Right lobe of liver (tissue), 6 donors: ENCODE measurements at regions not wholly inside any gene's neighbourhood (a gene's known extent, or its start where the extent isn't known, plus 50 kb on each side); places are given as distances from the start of the nearest gene placed in this dataset.

Experiments
- ATAC-seq, 4 donors: fragments of 200-7000 bp; cut with Tn5 transposase; one replicate each; pipeline ENCODE4 v1.9.1; 2020; ENCODE audit warnings: mild to moderate bottlenecking in 4 of 4, moderate library complexity in 4 of 4
- DNase-seq, 3 donors: peaks; one replicate each; pipeline ENCODE4 v3.0.0-alpha.2; 2020
- H3K27ac ChIP-seq, 3 donors: fragments of 200-600 bp; one replicate each; pipeline ENCODE4 v1.8.0; 2022
- H3K27me3 ChIP-seq, 2 donors: fragments of 200-600 bp; one replicate each; pipeline ENCODE4 v1.8.0; 2022
- H3K36me3 ChIP-seq, 4 donors: fragments of 200-600 bp; sonication (generic) in 1 of 4; one replicate each; pipeline versions ENCODE4 v1.5.1 to v1.8.0; 2017 to 2022; ENCODE audit warnings: control low read depth in 1 of 4
- H3K4me1 ChIP-seq, 4 donors: fragments of 200-600 bp; sonication (generic) in 1 of 4; one replicate each; pipeline versions ENCODE4 v1.5.1 to v1.8.0; 2017 to 2022; ENCODE audit warnings: control low read depth in 1 of 4
- H3K4me3 ChIP-seq, 3 donors: fragments of 200-600 bp; one replicate each; pipeline ENCODE4 v1.8.0; 2022
- H3K9me3 ChIP-seq, 4 donors: fragments of 200-600 bp; sonication (generic) in 1 of 4; one replicate each; pipeline versions ENCODE4 v1.5.1 to v1.8.0; 2017 to 2022; ENCODE audit warnings: control low read depth in 1 of 4
- CTCF ChIP-seq, 4 donors: fragments of 200-600 bp in 3 of 4; fragments of 450-650 bp in 1 of 4; IDR thresholded peaks; one replicate each; pipeline versions ENCODE4 v1.5.1 to v1.8.0; 2016 to 2022; ENCODE audit warnings: antibody characterized with exemption in 4 of 4, mild to moderate bottlenecking in 2 of 4
- POLR2A ChIP-seq: fragments of 450-650 bp; IDR thresholded peaks from one replicate; pipeline ENCODE4 v1.6.1; 2017; ENCODE audit warnings: antibody characterized with exemption, mild to moderate bottlenecking
- WGBS: methylation state at CpG from one replicate; pipeline ENCODE4 v1.1.6; 2018; ENCODE audit warnings: low coverage, low lambda C conversion rate; ENCODE audit not compliant: insufficient coverage; ENCODE audit errors: missing lambda C conversion rate; 5-methylcytosine and 5-hydroxymethylcytosine counted together
- intact Hi-C, 2 donors: fragments of 100-400 bp; cut with DNase I; formaldehyde crosslinking; loops; one replicate each; pipeline versions ENCODE4 v1.11.2 to v1.14.1; 2022
- donor health status: DM: no; HTN: yes; CAD: no.
- donor health status: DM: no; HTN: no; CAD: no.
- donor health status: DM: no; HTN: no; CAD: no.
- donor health status: DM: no; HTN: yes; CAD: no.
- donor health status: DM: no; HTN: yes; CAD: no.

- no peak for TF ChIP-seq CTCF (IDR thresholded peaks at IDR 0.05)
- TF ChIP-seq POLR2A = no peak
- no peaks in the 10 kb centered on the region for H3K36me3 ChIP-seq
- ATAC-seq = no peak
- no peaks in the 10 kb centered on the region for H3K27me3 ChIP-seq
- intact Hi-C loops = no loop called here
- no peaks in the 10 kb centered on the region for H3K9me3 ChIP-seq
- WGBS = 46% methylated on average over 3 of the region's 3 CpGs
- H3K27ac ChIP-seq = no peak overlapping the region
- H3K4me1 ChIP-seq = no peaks in the 10 kb centered on the region
- DNase-seq = no peak
- H3K4me3 ChIP-seq = no peak overlapping the region
These were observed 436.8 kb downstream of the TUSC1 start for GRCh38 chr9:25241421-25241820.

GRCh38 chr9:25226901-25227686 is 451.1 kb downstream of the TUSC1 start:
- no peaks in the 10 kb centered on the region for H3K9me3 ChIP-seq
- ATAC-seq = no peak
- no peaks in the 10 kb centered on the region for H3K27me3 ChIP-seq
- no peaks in the 10 kb centered on the region for H3K4me1 ChIP-seq
- no peak for DNase-seq
- H3K27ac ChIP-seq = no peak overlapping the region
- no peaks in the 10 kb centered on the region for H3K36me3 ChIP-seq
- intact Hi-C loops = no loop called here
- no peak overlapping the region for H3K4me3 ChIP-seq
- TF ChIP-seq POLR2A = no peak
- TF ChIP-seq CTCF (IDR thresholded peaks at IDR 0.05) = no peak
- 77% methylated on average over 8 of the region's 8 CpGs for WGBS

- intact Hi-C loops = no loop called here
- ATAC-seq = no peak
These were observed 452.1 kb downstream of the TUSC1 start for GRCh38 chr9:25225938-25226760.

GRCh38 chr9:25224996-25225395 is 453.2 kb downstream of the TUSC1 start:
- 53% methylated on average over 2 of the region's 2 CpGs for WGBS
- DNase-seq (no peak), ATAC-seq (no peak)
- H3K4me3 ChIP-seq = no peak overlapping the region
- intact Hi-C loops = no loop called here
- H3K4me1 ChIP-seq = no peaks in the 10 kb centered on the region
- H3K9me3 ChIP-seq = no peaks in the 10 kb centered on the region
- H3K36me3 ChIP-seq = no peaks in the 10 kb centered on the region
- H3K27ac ChIP-seq = no peak overlapping the region
- H3K27me3 ChIP-seq = no peaks in the 10 kb centered on the region
- TF ChIP-seq CTCF (IDR thresholded peaks at IDR 0.05) (no peak), POLR2A (no peak)

More at GRCh38 chr9:25225938-25226760, 452.1 kb downstream of the TUSC1 start:
- H3K9me3 ChIP-seq = no peaks in the 10 kb centered on the region
- WGBS = 90% methylated on average over 6 of the region's 20 CpGs
- H3K36me3 ChIP-seq = no peaks in the 10 kb centered on the region
- no peak for DNase-seq
- H3K27me3 ChIP-seq = no peaks in the 10 kb centered on the region
- H3K27ac ChIP-seq = no peak overlapping the region
- H3K4me3 ChIP-seq = no peak overlapping the region
- no peaks in the 10 kb centered on the region for H3K4me1 ChIP-seq
- no peak for TF ChIP-seq CTCF (IDR thresholded peaks at IDR 0.05)
- TF ChIP-seq POLR2A = no peak
